ENCODE measurements at regions not wholly inside any gene's neighbourhood (a gene's known extent, or its start where the extent isn't known, plus 50 kb on each side); places are given as distances from the start of the nearest gene placed in this dataset.

DNA sequence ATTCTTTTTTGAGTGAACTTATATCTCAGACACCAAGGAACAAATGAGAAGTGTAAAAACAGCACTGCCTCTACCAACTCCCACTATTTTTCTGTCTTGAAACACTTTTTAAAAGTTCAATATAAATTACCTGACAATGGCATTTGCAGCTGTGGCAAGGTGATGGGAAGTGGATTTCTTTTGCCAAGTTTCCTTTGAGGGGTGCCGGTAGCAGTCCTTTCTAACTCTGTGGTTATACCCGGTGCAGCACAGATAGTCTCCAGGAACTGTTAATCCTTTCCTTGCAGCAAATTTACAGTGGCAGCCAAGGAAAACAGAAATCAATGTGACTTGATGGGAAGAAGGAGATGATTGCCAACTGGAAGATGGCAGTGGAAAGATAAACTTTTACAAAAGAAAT is 243.7 kb downstream of the BCAT1 start:
- intact Hi-C loops (cut with micrococcal nuclease; ENCODE audit: unreplicated experiment), result no loop called here
- H3K9me3 Mint-ChIP-seq (ENCODE audit: low read depth, unreplicated experiment), result no peaks in the 10 kb centered on the region

GRCh38 chr12:24701343-24701742 is 247.6 kb downstream of the BCAT1 start:
- Mint-ChIP-seq H3K4me3 (ENCODE audit: low read depth, unreplicated experiment) (no peak overlapping the region), H3K36me3 (ENCODE audit: insufficient read depth, unreplicated experiment) (no peaks in the 10 kb centered on the region), H3K27me3 (ENCODE audit: unreplicated experiment) (peaks cover 9% of the 10 kb centered on the region), H3K9me3 (ENCODE audit: low read depth, unreplicated experiment) (no peaks in the 10 kb centered on the region), H3K4me1 (ENCODE audit: low read depth, unreplicated experiment) (no peaks in the 10 kb centered on the region), H3K27ac (ENCODE audit: unreplicated experiment) (no peak overlapping the region)
- CTCF ChIA-PET, result no interaction called here
- TF ChIP-seq, protein P1, sequence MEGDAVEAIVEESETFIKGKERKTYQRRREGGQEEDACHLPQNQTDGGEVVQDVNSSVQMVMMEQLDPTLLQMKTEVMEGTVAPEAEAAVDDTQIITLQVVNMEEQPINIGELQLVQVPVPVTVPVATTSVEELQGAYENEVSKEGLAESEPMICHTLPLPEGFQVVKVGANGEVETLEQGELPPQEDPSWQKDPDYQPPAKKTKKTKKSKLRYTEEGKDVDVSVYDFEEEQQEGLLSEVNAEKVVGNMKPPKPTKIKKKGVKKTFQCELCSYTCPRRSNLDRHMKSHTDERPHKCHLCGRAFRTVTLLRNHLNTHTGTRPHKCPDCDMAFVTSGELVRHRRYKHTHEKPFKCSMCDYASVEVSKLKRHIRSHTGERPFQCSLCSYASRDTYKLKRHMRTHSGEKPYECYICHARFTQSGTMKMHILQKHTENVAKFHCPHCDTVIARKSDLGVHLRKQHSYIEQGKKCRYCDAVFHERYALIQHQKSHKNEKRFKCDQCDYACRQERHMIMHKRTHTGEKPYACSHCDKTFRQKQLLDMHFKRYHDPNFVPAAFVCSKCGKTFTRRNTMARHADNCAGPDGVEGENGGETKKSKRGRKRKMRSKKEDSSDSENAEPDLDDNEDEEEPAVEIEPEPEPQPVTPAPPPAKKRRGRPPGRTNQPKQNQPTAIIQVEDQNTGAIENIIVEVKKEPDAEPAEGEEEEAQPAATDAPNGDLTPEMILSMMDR (IDR thresholded peaks at IDR 0.05; ENCODE audit: unreplicated experiment), result no peak
- BruUV-seq (replicated peaks), result no TSS peak
- intact Hi-C loops (cut with micrococcal nuclease; ENCODE audit: unreplicated experiment), result no loop called here
- DNase-seq, result no peak

More for the DNA sequence above, 243.7 kb downstream of the BCAT1 start:
- Mint-ChIP-seq H3K4me1 (ENCODE audit: low read depth, unreplicated experiment) (no peaks in the 10 kb centered on the region), H3K4me3 (ENCODE audit: low read depth, unreplicated experiment) (no peak overlapping the region), H3K36me3 (ENCODE audit: insufficient read depth, unreplicated experiment) (no peaks in the 10 kb centered on the region), H3K27ac (ENCODE audit: unreplicated experiment) (no peak overlapping the region), H3K27me3 (ENCODE audit: unreplicated experiment) (peaks cover 9% of the 10 kb centered on the region)
- DNase-seq, result no peak
- TF ChIP-seq, protein P1 (IDR thresholded peaks at IDR 0.05; ENCODE audit: unreplicated experiment), result no peak
- no TSS peak for BruUV-seq (replicated peaks)
- CTCF ChIA-PET, result no interaction called here

DNA sequence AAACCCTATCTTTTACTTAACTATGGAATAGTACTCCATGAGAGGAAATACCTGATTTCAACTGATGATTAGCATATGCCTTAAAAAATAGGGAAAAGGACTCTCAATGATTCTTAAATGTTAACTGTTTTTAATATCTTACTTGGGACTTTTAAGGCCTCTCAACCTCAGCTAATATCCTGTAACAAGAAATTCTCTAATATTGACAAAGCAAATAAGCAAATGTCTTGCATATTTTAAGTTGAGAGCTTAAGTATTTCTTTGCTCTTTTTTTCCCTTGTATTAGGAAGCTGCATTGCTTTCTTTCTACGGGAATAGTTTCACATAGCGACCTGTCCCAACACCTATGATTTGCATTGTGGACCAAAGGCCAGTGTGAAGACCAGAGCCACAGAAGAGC is 249.9 kb downstream of the BCAT1 start:
- BruUV-seq (replicated peaks), result no TSS peak
- H3K4me3 Mint-ChIP-seq (ENCODE audit: low read depth, unreplicated experiment), result no peak overlapping the region
- intact Hi-C loops (cut with micrococcal nuclease; ENCODE audit: unreplicated experiment), result no loop called here
- no peaks in the 10 kb centered on the region for H3K9me3 Mint-ChIP-seq (ENCODE audit: low read depth, unreplicated experiment)
- H3K27me3 Mint-ChIP-seq (ENCODE audit: unreplicated experiment), result no peaks in the 10 kb centered on the region
- H3K36me3 Mint-ChIP-seq (ENCODE audit: insufficient read depth, unreplicated experiment), result no peaks in the 10 kb centered on the region
- CTCF ChIA-PET, result no interaction called here
- no peak for DNase-seq
- no peaks in the 10 kb centered on the region for H3K4me1 Mint-ChIP-seq (ENCODE audit: low read depth, unreplicated experiment)
- TF ChIP-seq, protein P1 (IDR thresholded peaks at IDR 0.05; ENCODE audit: unreplicated experiment), result no peak
- no peak overlapping the region for H3K27ac Mint-ChIP-seq (ENCODE audit: unreplicated experiment)

DNA sequence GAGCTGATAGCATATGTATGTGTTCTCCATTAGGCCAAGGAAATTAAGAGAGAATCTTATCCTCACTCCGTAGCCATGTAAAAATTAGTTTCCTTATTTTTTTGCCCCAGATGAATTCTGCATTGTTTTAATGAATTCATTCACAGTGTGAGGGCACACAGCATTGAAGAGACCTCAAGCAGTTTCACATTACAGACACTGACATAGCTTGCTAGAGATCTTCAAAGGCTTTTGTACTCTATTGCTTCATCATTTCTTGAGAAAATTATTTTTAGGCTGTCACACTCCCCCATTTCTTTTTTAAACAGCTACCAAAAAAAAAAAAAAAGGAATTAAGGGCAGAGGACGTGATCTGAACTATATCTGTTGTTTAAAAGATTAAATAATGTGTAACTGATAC is 251.1 kb downstream of the BCAT1 start:
- BruUV-seq (replicated peaks), result no TSS peak
- H3K4me1 Mint-ChIP-seq (ENCODE audit: low read depth, unreplicated experiment), result no peaks in the 10 kb centered on the region
- H3K36me3 Mint-ChIP-seq (ENCODE audit: insufficient read depth, unreplicated experiment), result no peaks in the 10 kb centered on the region
- no peak for DNase-seq
- intact Hi-C loops (cut with micrococcal nuclease; ENCODE audit: unreplicated experiment), result no loop called here
- H3K27me3 Mint-ChIP-seq (ENCODE audit: unreplicated experiment), result no peaks in the 10 kb centered on the region
- TF ChIP-seq, protein P1 (IDR thresholded peaks at IDR 0.05; ENCODE audit: unreplicated experiment), result no peak
- H3K27ac Mint-ChIP-seq (ENCODE audit: unreplicated experiment), result no peak overlapping the region
- no peaks in the 10 kb centered on the region for H3K9me3 Mint-ChIP-seq (ENCODE audit: low read depth, unreplicated experiment)
- CTCF ChIA-PET, result no interaction called here
- H3K4me3 Mint-ChIP-seq (ENCODE audit: low read depth, unreplicated experiment), result no peak overlapping the region

GRCh38 chr12:24697295-24697694 is 251.6 kb downstream of the BCAT1 start:
- CTCF ChIA-PET, result no interaction called here
- H3K36me3 Mint-ChIP-seq (ENCODE audit: insufficient read depth, unreplicated experiment), result no peaks in the 10 kb centered on the region
- TF ChIP-seq, protein P1 (IDR thresholded peaks at IDR 0.05; ENCODE audit: unreplicated experiment), result no peak
- no TSS peak for BruUV-seq (replicated peaks)
- no peaks in the 10 kb centered on the region for H3K27me3 Mint-ChIP-seq (ENCODE audit: unreplicated experiment)
- no peak overlapping the region for H3K4me3 Mint-ChIP-seq (ENCODE audit: low read depth, unreplicated experiment)
- H3K4me1 Mint-ChIP-seq (ENCODE audit: low read depth, unreplicated experiment), result no peaks in the 10 kb centered on the region
- peaks cover under 1% of the 10 kb centered on the region for H3K9me3 Mint-ChIP-seq (ENCODE audit: low read depth, unreplicated experiment)
- H3K27ac Mint-ChIP-seq (ENCODE audit: unreplicated experiment), result no peak overlapping the region
- no peak for DNase-seq
- intact Hi-C loops (cut with micrococcal nuclease; ENCODE audit: unreplicated experiment), result no loop called here

Measured in Calu3 (cell line).